H1 (cell line): ENCODE measurements at regions not wholly inside any gene's neighbourhood (a gene's known extent, or its start where the extent isn't known, plus 50 kb on each side); places are given as distances from the start of the nearest gene placed in this dataset.

Experiments used
- CTCF ChIA-PET: fragments of 300-600 bp; sonication (Branson Sonifier 250); formaldehyde crosslinking; loops from one replicate; lab custom pipeline; 2021; ENCODE audit not compliant: partially characterized antibody; lab: Charles Lee
- POLR2A ChIA-PET: fragments of 300-600 bp; sonication (Branson Sonifier 250); formaldehyde crosslinking; loops from one replicate; lab custom pipeline; 2021; ENCODE audit warnings: inconsistent platforms; ENCODE audit not compliant: partially characterized antibody; lab: Charles Lee
- DNase-seq, 2 experiments: peaks; one replicate each; pipeline versions ENCODE4 v3.0.0 to v3.0.0-alpha.2; 2010 to 2022; ENCODE audit warnings: low spot score in 2 of 2, low read depth in 1 of 2, mixed read lengths in 1 of 2
- FAIRE-seq: peaks from 2 replicates; lab custom pipeline; 2011; peaks lifted over from hg19 to GRCh38; lab: Jason Lieb, UNC
- H2AFZ ChIP-seq: 2 replicates; pipeline ENCODE4 v1.8.1; 2012; ENCODE audit warnings: low read length, inconsistent platforms
- H2AK5ac ChIP-seq: 2 replicates; pipeline ENCODE4 v1.6.1; 2013; ENCODE audit warnings: low read depth, low read length
- H2BK120ac ChIP-seq: replicated peaks from 2 replicates; pipeline ENCODE3; 2013; ENCODE audit warnings: low read depth, low read length, inconsistent platforms
- H2BK12ac ChIP-seq: 2 replicates; pipeline ENCODE4 v1.6.1; 2013; ENCODE audit warnings: low read depth, low read length
- H2BK15ac ChIP-seq: 2 replicates; pipeline ENCODE4 v1.6.1; 2013; ENCODE audit warnings: low read length
- H2BK20ac ChIP-seq: 2 replicates; pipeline ENCODE4 v1.6.1; 2013; ENCODE audit warnings: low read length
- H2BK5ac ChIP-seq: 2 replicates; pipeline ENCODE4 v1.6.1; 2013; ENCODE audit warnings: low read depth, low read length
- H3K14ac ChIP-seq: 2 replicates; pipeline ENCODE4 v1.6.1; 2013; ENCODE audit warnings: inconsistent platforms; ENCODE audit not compliant: insufficient read length
- H3K18ac ChIP-seq: 2 replicates; pipeline ENCODE4 v1.6.1; 2013; ENCODE audit warnings: low read length; ENCODE audit errors: extremely low read depth
- H3K23ac ChIP-seq: 2 replicates; pipeline ENCODE4 v1.6.1; 2013; ENCODE audit warnings: inconsistent platforms; ENCODE audit not compliant: insufficient read length
- H3K23me2 ChIP-seq: 2 replicates; pipeline ENCODE4 v1.6.1; 2013; ENCODE audit warnings: low read depth, low read length
- H3K27ac ChIP-seq: 2 replicates; pipeline ENCODE4 v1.6.1; 2011; ENCODE audit warnings: low read depth, low read length, inconsistent platforms
- H3K27me3 ChIP-seq, 4 experiments: replicated peaks in 1 of 4; 1 replicate in 1 of 4; 2 replicates in 3 of 4; pipeline versions ENCODE4 v1.6.1 to v1.8.1; 2011 to 2013; ENCODE audit warnings: low read length in 3 of 4, mild to moderate bottlenecking in 3 of 4, inconsistent platforms in 2 of 4, mixed read lengths in 2 of 4, moderate library complexity in 1 of 4; ENCODE audit not compliant: control insufficient read depth in 3 of 4, insufficient read depth in 3 of 4; ENCODE audit errors: extremely low read depth in 1 of 4
- H3K36me3 ChIP-seq, 4 experiments: 2 replicates each; pipeline versions ENCODE4 v1.6.1 to v1.8.1; 2011 to 2013; ENCODE audit warnings: mild to moderate bottlenecking in 4 of 4, low read length in 3 of 4, moderate library complexity in 2 of 4, control low read depth in 1 of 4, inconsistent platforms in 1 of 4; ENCODE audit not compliant: insufficient read depth in 4 of 4, control insufficient read depth in 2 of 4
- H3K4ac ChIP-seq: replicated peaks from 2 replicates; pipeline ENCODE3; 2013; ENCODE audit warnings: low read length, low read depth, mixed read lengths, inconsistent platforms; ENCODE audit not compliant: insufficient read length
- H3K4me1 ChIP-seq, 4 experiments: replicated peaks in 1 of 4; 1 replicate in 1 of 4; 2 replicates in 3 of 4; pipeline versions ENCODE4 v1.6.1 to v1.8.1; 2011 to 2013; ENCODE audit warnings: low read length in 3 of 4, inconsistent platforms in 2 of 4, mixed read lengths in 1 of 4; ENCODE audit not compliant: insufficient read depth in 4 of 4, control insufficient read depth in 3 of 4
- H3K4me2 ChIP-seq, 2 experiments: 2 replicates each; pipeline versions ENCODE4 v1.6.1 to v1.8.1; 2011 to 2013; ENCODE audit warnings: low read depth in 2 of 2, low read length in 2 of 2, control low read depth in 1 of 2, inconsistent platforms in 1 of 2, mild to moderate bottlenecking in 1 of 2; ENCODE audit not compliant: insufficient read depth in 1 of 2
- H3K4me3 ChIP-seq, 4 experiments: fragments of 200-600, 300-600 bp in 1 of 4; sonication (generic), shearing (Covaris generic), sonication (Bioruptor Twin) in 1 of 4; 2 replicates each; pipeline versions ENCODE4 v1.5.1 to v1.8.1; 2011 to 2016; ENCODE audit warnings: low read length in 4 of 4, low read depth in 3 of 4, control low read depth in 2 of 4, inconsistent platforms in 2 of 4, mild to moderate bottlenecking in 2 of 4, mixed read lengths in 1 of 4, moderate library complexity in 1 of 4; ENCODE audit not compliant: insufficient read depth in 2 of 4; ENCODE audit errors: extremely low read depth in 1 of 4
- H3K56ac ChIP-seq: replicated peaks from 2 replicates; pipeline ENCODE3; 2013; ENCODE audit warnings: low read depth, mild to moderate bottlenecking, mixed read lengths, low read length, inconsistent platforms; ENCODE audit not compliant: insufficient read length
- H3K79me1 ChIP-seq: 2 replicates; pipeline ENCODE4 v1.6.1; 2013; ENCODE audit warnings: low read depth, low read length, control low read depth
- H3K79me2 ChIP-seq, 2 experiments: 2 replicates each; pipeline versions ENCODE4 v1.6.1 to v1.8.1; 2012 to 2013; ENCODE audit warnings: low read length in 2 of 2, mild to moderate bottlenecking in 2 of 2, inconsistent platforms in 1 of 2; ENCODE audit not compliant: insufficient read depth in 2 of 2, control insufficient read depth in 1 of 2
- H3K9ac ChIP-seq, 4 experiments: replicated peaks in 1 of 4; 1 replicate in 1 of 4; 2 replicates in 3 of 4; pipeline versions ENCODE4 v1.6.1 to v1.8.1; 2011 to 2013; ENCODE audit warnings: low read depth in 3 of 4, low read length in 3 of 4, control low read depth in 2 of 4, mild to moderate bottlenecking in 2 of 4, moderate library complexity in 2 of 4, inconsistent platforms in 1 of 4; ENCODE audit errors: extremely low read depth in 1 of 4
- H3K9me3 ChIP-seq, 2 experiments: 2 replicates each; pipeline versions ENCODE4 v1.6.1 to v1.8.1; 2012 to 2013; ENCODE audit warnings: mild to moderate bottlenecking in 2 of 2, moderate library complexity in 2 of 2, control low read depth in 1 of 2, inconsistent platforms in 1 of 2, low read depth in 1 of 2, low read length in 1 of 2, mixed read lengths in 1 of 2; ENCODE audit not compliant: insufficient read depth in 2 of 2
- H4K20me1 ChIP-seq, 2 experiments: replicated peaks in 1 of 2; 2 replicates each; pipeline versions ENCODE3 to v1.8.1; 2011 to 2013; ENCODE audit warnings: inconsistent platforms in 2 of 2, low read length in 2 of 2, mild to moderate bottlenecking in 1 of 2; ENCODE audit not compliant: insufficient read depth in 2 of 2, control insufficient read depth in 1 of 2
- H4K5ac ChIP-seq: 2 replicates; pipeline ENCODE4 v1.6.1; 2013; ENCODE audit warnings: low read length, low read depth, mixed read lengths, inconsistent platforms; ENCODE audit not compliant: insufficient read length
- H4K8ac ChIP-seq: 2 replicates; pipeline ENCODE4 v1.8.0; 2013; ENCODE audit warnings: mild to moderate bottlenecking, moderate library complexity, low read length, inconsistent platforms; ENCODE audit not compliant: insufficient read depth; ENCODE audit errors: extremely low read depth
- H4K91ac ChIP-seq: replicated peaks from 2 replicates; pipeline ENCODE3; 2013; ENCODE audit warnings: low read length, mixed read lengths, inconsistent platforms; ENCODE audit not compliant: insufficient read length
- ATF2 ChIP-seq: IDR thresholded peaks from 2 replicates; pipeline ENCODE4 v1.6.1; 2012; ENCODE audit warnings: low read length, inconsistent platforms
- BCL11A ChIP-seq, 2 experiments: IDR thresholded peaks; one replicate each; pipeline ENCODE4 v1.6.1; 2011; ENCODE audit warnings: low read depth in 2 of 2, low read length in 2 of 2, mild to moderate bottlenecking in 2 of 2
- CEBPB ChIP-seq: IDR thresholded peaks from 2 replicates; pipeline ENCODE4 v1.6.1; 2012; ENCODE audit warnings: low read depth, low read length
- CHD1 ChIP-seq: IDR thresholded peaks from 2 replicates; pipeline ENCODE4 v1.6.1; 2012; ENCODE audit warnings: low read depth, low read length, improper control_type of control experiment
- CTBP2 ChIP-seq: IDR thresholded peaks from 2 replicates; pipeline ENCODE4 v1.7.0; 2011; ENCODE audit warnings: borderline replicate concordance, mild to moderate bottlenecking, moderate library complexity, mixed read lengths, low read length; ENCODE audit not compliant: insufficient read depth, insufficient read length
- E2F6 ChIP-seq: IDR thresholded peaks from 2 replicates; pipeline ENCODE4 v1.6.1; 2012; ENCODE audit warnings: inconsistent platforms
- NANOG ChIP-seq: IDR thresholded peaks from 2 replicates; pipeline ENCODE4 v1.6.1; 2011; ENCODE audit warnings: low read length, low read depth, mild to moderate bottlenecking, inconsistent platforms; ENCODE audit not compliant: insufficient read depth, poor library complexity, severe bottlenecking
- NRF1 ChIP-seq: IDR thresholded peaks from 2 replicates; pipeline ENCODE4 v1.6.1; 2011; ENCODE audit warnings: mild to moderate bottlenecking, low read depth, low read length, improper control_type of control experiment
- SIRT6 ChIP-seq: IDR thresholded peaks from one replicate; pipeline ENCODE4 v1.7.1; 2012; ENCODE audit warnings: low read length, inconsistent platforms
- TBP ChIP-seq: IDR thresholded peaks from 2 replicates; pipeline ENCODE4 v1.6.1; 2011; ENCODE audit warnings: low read depth, low read length, improper control_type of control experiment
- TCF12 ChIP-seq: IDR thresholded peaks from 2 replicates; pipeline ENCODE4 v1.6.1; 2011; ENCODE audit warnings: low read depth, mild to moderate bottlenecking, low read length
- USF2 ChIP-seq: IDR thresholded peaks from 2 replicates; pipeline ENCODE4 v1.6.1; 2011; ENCODE audit warnings: low read length, improper control_type of control experiment

- H2BK12ac ChIP-seq, result no peak overlapping the region
- no peaks in the 10 kb centered on the region for H3K27me3 ChIP-seq
- no peak overlapping the region for H3K27ac ChIP-seq
- H2BK15ac ChIP-seq, result no peak overlapping the region
- CTCF ChIA-PET, result no interaction called here
- H2AFZ ChIP-seq, result no peak overlapping the region
- H2BK20ac ChIP-seq, result no peak overlapping the region
- no peak overlapping the region for H2AK5ac ChIP-seq
- H3K79me1 ChIP-seq, result no peaks in the 10 kb centered on the region; the same call in 1 of the 2 replicates
- peaks cover 0 to 4% (median 0%) of the 10 kb centered on the region in 4 experiments; a peak in 3 of 7 replicates for H3K4me1 ChIP-seq
- no peak overlapping the region for H3K23ac ChIP-seq
- no peak overlapping the region for H4K8ac ChIP-seq
- 0 out of 4 replicates have a peak, but pooled peaks cover 0 to 3% of the 10 kb centered on the region in 2 experiments for H3K79me2 ChIP-seq
- H3K4me3 ChIP-seq, result no peak overlapping the region
- H3K4me2 ChIP-seq, result no peak overlapping the region
- no peaks in the 10 kb centered on the region for H3K9me3 ChIP-seq
- H2BK5ac ChIP-seq, result no peak overlapping the region
- POLR2A ChIA-PET, result no interaction called here
- FAIRE-seq (no peak), DNase-seq (no peak)
- no peak overlapping the region for H2BK120ac ChIP-seq
- H3K4ac ChIP-seq, result no peak overlapping the region
- no peak overlapping the region for H4K91ac ChIP-seq
- H4K20me1 ChIP-seq, result no peaks in the 10 kb centered on the region
- H3K23me2 ChIP-seq, result no peaks in the 10 kb centered on the region
- no peak overlapping the region for H3K14ac ChIP-seq
- H3K9ac ChIP-seq, result no peak overlapping the region
- no peak overlapping the region for H3K56ac ChIP-seq
- H4K5ac ChIP-seq, result no peak overlapping the region
- no peaks in the 10 kb centered on the region for H3K36me3 ChIP-seq
- H3K18ac ChIP-seq, result no peak overlapping the region
- TF ChIP-seq NRF1, result no peak
- no peak for TF ChIP-seq CTBP2
- TF ChIP-seq ATF2, result no peak
- no peak for TF ChIP-seq TCF12
- no peak for TF ChIP-seq SIRT6
- TF ChIP-seq USF2, result no peak
- TF ChIP-seq E2F6, result no peak
- no peak for TF ChIP-seq NANOG
- TF ChIP-seq CHD1, result no peak
- no peak for TF ChIP-seq BCL11A (IDR thresholded peaks at IDR 0.05; ENCODE audit: low read depth in 2 of 2, low read length in 2 of 2)
- TF ChIP-seq CEBPB, result no peak
- no peak for TF ChIP-seq TBP
These were observed 238.4 kb downstream of the ZEB2 start for GRCh38 chr2:144281476-144281875.
